ES-I3 (cell line): ENCODE measurements at regions not wholly inside any gene's neighbourhood (a gene's known extent, or its start where the extent isn't known, plus 50 kb on each side); places are given as distances from the start of the nearest gene placed in this dataset.

ENCODE experiments used
- H3K36me3 ChIP-seq: 2 replicates; pipeline ENCODE4 v1.6.1; 2013; ENCODE audit warnings: mild to moderate bottlenecking, low read length, control low read depth, moderate library complexity; ENCODE audit not compliant: insufficient read depth
- H3K4me1 ChIP-seq: 2 replicates; pipeline ENCODE4 v1.6.1; 2013; ENCODE audit warnings: mild to moderate bottlenecking, control low read depth, low read length; ENCODE audit not compliant: insufficient read depth
- H3K9ac ChIP-seq: 2 replicates; pipeline ENCODE4 v1.6.1; 2013; ENCODE audit warnings: low read depth, mild to moderate bottlenecking, low read length, moderate library complexity
- H3K9me3 ChIP-seq: 2 replicates; pipeline ENCODE4 v1.6.1; 2013; ENCODE audit warnings: mild to moderate bottlenecking, low read length, moderate library complexity; ENCODE audit not compliant: control insufficient read depth, insufficient read depth

GRCh38 chr16:66277311-66278070, 89.0 kb upstream of the CDH5 start:
- Histone ChIP-seq H3K36me3 (no peaks in the 10 kb centered on the region), H3K9me3 (no peaks in the 10 kb centered on the region), H3K9ac (no peak overlapping the region), H3K4me1 (no peaks in the 10 kb centered on the region; the same call in 1 of the 2 replicates)

GRCh38 chr16:66275775-66276428, 90.6 kb upstream of the CDH5 start:
- H3K9me3 ChIP-seq = no peaks in the 10 kb centered on the region
- H3K36me3 ChIP-seq = no peaks in the 10 kb centered on the region
- peaks cover 7% of the 10 kb centered on the region; the same call in 1 of the 2 replicates for H3K4me1 ChIP-seq

GRCh38 chr16:66274335-66275110, 92.0 kb upstream of the CDH5 start:
- H3K4me1 ChIP-seq = peaks cover 10% of the 10 kb centered on the region; the same call in 1 of the 2 replicates
- no peak overlapping the region for H3K9ac ChIP-seq
- no peaks in the 10 kb centered on the region for H3K36me3 ChIP-seq
- H3K9me3 ChIP-seq = no peaks in the 10 kb centered on the region

More at GRCh38 chr16:66275775-66276428, 90.6 kb upstream of the CDH5 start:
- H3K9ac ChIP-seq = no peak overlapping the region

- Histone ChIP-seq H3K9ac (no peak overlapping the region), H3K9me3 (no peaks in the 10 kb centered on the region), H3K4me1 (peaks cover 10% of the 10 kb centered on the region; the same call in 1 of the 2 replicates), H3K36me3 (no peaks in the 10 kb centered on the region)
Observed at GRCh38 chr16:66273644-66274334, 92.7 kb upstream of the CDH5 start.

- Histone ChIP-seq H3K36me3 (no peaks in the 10 kb centered on the region), H3K9me3 (no peaks in the 10 kb centered on the region), H3K9ac (no peak overlapping the region), H3K4me1 (peaks cover 10% of the 10 kb centered on the region; the same call in 1 of the 2 replicates)
Observed at GRCh38 chr16:66273053-66273452, 93.4 kb upstream of the CDH5 start.

GRCh38 chr16:66272461-66272860, 94.0 kb upstream of the CDH5 start:
- H3K36me3 ChIP-seq = no peaks in the 10 kb centered on the region
- no peak overlapping the region for H3K9ac ChIP-seq
- no peaks in the 10 kb centered on the region for H3K9me3 ChIP-seq
- peaks cover 10% of the 10 kb centered on the region; the same call in 1 of the 2 replicates for H3K4me1 ChIP-seq

- Histone ChIP-seq H3K36me3 (no peaks in the 10 kb centered on the region), H3K9me3 (no peaks in the 10 kb centered on the region), H3K4me1 (peaks cover 17% of the 10 kb centered on the region), H3K9ac (no peak overlapping the region)
Observed at GRCh38 chr16:66271074-66272060, 95.1 kb upstream of the CDH5 start.

- no peaks in the 10 kb centered on the region for H3K36me3 ChIP-seq
- peak overlapping the region; percentile 52 for H3K9ac ChIP-seq
- no peaks in the 10 kb centered on the region for H3K9me3 ChIP-seq
- H3K4me1 ChIP-seq = peaks cover 20% of the 10 kb centered on the region
Observed at GRCh38 chr16:66270333-66270927, 96.1 kb upstream of the CDH5 start.

- Histone ChIP-seq H3K9ac (peak overlapping the region; percentile 52), H3K4me1 (peaks cover 20% of the 10 kb centered on the region), H3K36me3 (no peaks in the 10 kb centered on the region), H3K9me3 (no peaks in the 10 kb centered on the region)
Observed at GRCh38 chr16:66269617-66270332, 96.7 kb upstream of the CDH5 start.

- Histone ChIP-seq H3K9me3 (no peaks in the 10 kb centered on the region), H3K4me1 (peaks cover 20% of the 10 kb centered on the region), H3K36me3 (no peaks in the 10 kb centered on the region), H3K9ac (no peak overlapping the region)
Observed at GRCh38 chr16:66267292-66268014, 99.0 kb upstream of the CDH5 start.

GRCh38 chr16:66266436-66267291, 99.8 kb upstream of the CDH5 start:
- Histone ChIP-seq H3K9me3 (no peaks in the 10 kb centered on the region), H3K4me1 (peaks cover 20% of the 10 kb centered on the region), H3K9ac (no peak overlapping the region), H3K36me3 (no peaks in the 10 kb centered on the region)
